GM20000 (cell line): ENCODE measurements at regions not wholly inside any gene's neighbourhood (a gene's known extent, or its start where the extent isn't known, plus 50 kb on each side); places are given as distances from the start of the nearest gene placed in this dataset.

ENCODE experiments used
- DNase-seq: peaks from one replicate; pipeline ENCODE4 v3.0.0; 2012; ENCODE audit warnings: low spot score
- CTCF ChIP-seq: IDR thresholded peaks from 2 replicates; pipeline ENCODE4 v1.5.1; 2012; ENCODE audit warnings: mild to moderate bottlenecking, control low read depth; ENCODE audit errors: extremely low read depth, missing control alignments

DNA sequence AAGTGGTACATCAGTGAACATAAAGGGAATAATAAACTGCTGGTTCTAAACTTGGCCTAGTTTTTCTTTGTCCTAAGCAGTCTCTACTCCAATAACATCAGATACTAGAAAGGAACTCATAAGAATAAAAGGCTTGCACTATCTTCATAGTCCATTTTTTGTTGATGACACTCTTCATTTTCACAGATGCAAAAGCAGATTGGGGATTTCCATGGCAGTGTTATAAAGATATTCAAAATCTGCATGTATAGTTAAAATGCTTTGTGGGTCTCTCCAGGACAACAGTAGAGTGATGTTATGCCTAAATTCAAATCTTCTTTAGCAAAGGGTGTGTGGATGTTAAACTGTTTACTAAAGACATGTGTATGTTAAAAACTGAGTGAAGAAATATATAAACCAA, 745.8 kb downstream of the TRHDE start:
- no peak for DNase-seq
- TF ChIP-seq CTCF: no peak

GRCh38 chr12:73053893-73054292, 781.7 kb downstream of the TRHDE start:
- TF ChIP-seq CTCF: no peak
- DNase-seq: no peak

GRCh38 chr12:73057428-73057827, 785.3 kb downstream of the TRHDE start:
- no peak for TF ChIP-seq CTCF
- DNase-seq: no peak

GRCh38 chr12:73065913-73066312, 793.7 kb downstream of the TRHDE start:
- no peak for TF ChIP-seq CTCF
- DNase-seq: no peak

DNA sequence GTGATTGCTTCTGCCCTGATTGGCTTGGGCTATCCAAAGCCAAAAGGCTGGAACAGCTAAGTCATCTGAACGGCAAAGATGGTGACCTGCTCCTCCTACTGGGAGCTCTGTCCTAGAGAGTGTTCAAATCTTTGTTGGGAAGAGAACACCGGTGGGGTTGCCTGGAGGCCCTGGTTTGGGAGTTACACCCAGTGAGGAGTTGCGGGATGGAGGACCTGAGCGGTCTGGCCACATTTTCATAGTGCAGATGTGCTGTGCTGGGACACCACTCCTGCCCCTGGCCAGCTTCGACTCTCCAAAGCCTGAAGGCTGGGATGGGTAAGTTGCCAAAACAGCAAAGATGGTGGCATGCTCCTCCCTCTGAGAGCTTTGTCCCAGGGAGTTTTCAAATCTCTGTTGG, 795.4 kb downstream of the TRHDE start:
- no peak for TF ChIP-seq CTCF

DNA sequence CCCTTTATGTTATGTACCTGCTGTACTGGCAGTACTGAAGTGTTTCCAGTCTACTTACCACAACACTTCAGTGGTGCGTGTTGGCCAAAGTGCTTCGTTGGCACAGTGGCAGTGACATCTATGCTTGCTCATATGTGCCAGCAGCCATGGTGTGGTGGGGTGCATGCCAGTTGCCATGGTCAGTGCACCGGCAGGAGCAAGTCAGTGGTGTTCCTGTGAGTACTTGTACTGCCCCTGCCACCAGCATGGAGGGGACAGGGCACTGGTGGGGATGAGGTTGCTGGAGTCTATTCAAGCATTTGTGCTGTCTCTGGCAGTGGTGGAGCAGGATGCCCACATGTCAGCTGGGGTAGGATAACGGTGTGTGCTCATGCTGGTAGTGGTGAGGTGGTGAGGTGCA, 800.0 kb downstream of the TRHDE start:
- TF ChIP-seq CTCF: no peak

More for the DNA sequence above, 795.4 kb downstream of the TRHDE start:
- no peak for DNase-seq

DNA sequence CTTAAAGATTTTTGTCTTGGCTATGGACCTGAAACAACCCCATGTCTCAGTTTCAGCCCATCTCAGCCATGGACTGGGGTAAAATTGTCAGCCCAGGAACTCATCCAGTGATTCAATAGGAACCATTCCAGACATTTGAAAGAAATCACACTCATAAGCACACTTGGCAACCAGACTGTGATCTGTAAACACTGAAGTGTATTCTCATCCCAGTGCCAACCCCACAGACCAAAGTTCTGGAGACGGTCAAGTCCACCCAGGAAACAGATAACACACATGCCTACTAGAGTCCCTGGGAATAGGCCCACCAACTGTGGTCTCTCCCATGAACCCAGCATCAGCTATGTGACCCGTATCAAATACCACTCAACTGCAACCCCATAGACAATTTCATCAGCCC, 804.6 kb downstream of the TRHDE start:
- no peak for TF ChIP-seq CTCF
- DNase-seq: no peak

More for the DNA sequence above, 800.0 kb downstream of the TRHDE start:
- no peak for DNase-seq
